ENCODE measurements at regions not wholly inside any gene's neighbourhood (a gene's known extent, or its start where the extent isn't known, plus 50 kb on each side); places are given as distances from the start of the nearest gene placed in this dataset.

DNA sequence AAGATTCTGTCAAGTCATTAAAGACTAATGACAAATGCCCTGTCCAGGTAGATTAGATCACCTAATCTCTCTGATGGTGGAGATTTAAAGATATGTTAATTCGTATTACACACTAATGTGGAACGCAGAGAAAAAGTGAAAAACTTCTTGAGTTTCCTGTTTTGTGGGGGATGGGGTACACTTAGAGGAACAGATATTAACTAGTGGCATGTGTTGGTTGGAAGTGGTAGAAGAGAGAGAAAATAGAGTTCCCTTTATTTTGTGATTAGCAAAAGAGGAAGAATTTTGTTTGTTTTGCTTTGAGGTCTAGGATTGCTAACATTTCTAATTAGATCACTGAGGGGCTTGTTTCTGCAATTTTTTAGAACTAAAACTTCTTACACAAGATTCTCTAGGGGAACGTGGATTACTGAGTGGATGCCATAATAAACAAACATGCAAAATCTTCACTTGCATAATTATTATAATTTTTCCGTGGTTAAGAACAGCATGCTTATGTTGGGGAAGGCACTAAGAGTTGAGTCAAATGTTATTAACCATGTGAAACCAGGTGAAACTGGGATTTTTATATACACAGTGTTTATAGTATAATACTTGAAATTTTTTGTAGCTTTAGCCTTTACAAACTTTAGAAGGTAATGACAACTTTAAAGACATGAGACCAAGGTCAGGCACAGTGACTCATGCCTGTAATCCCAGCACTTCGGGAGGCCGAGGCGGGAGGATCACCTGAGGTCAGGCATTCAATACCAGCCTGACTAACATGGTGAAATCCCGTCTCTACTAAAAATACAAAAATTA lies 97.4 kb upstream of the STK17B start:
- no peaks in the 10 kb centered on the region for H3K9me3 Mint-ChIP-seq (ENCODE audit: unreplicated experiment)
- no peak overlapping the region for H3K4me3 Mint-ChIP-seq (ENCODE audit: unreplicated experiment)
- peak overlapping the region; percentile 55 for H3K27ac Mint-ChIP-seq (ENCODE audit: unreplicated experiment)
- no peak for DNase-seq (ENCODE audit: extremely low spot score, unreplicated experiment)
- H3K27me3 Mint-ChIP-seq (ENCODE audit: unreplicated experiment): no peaks in the 10 kb centered on the region
- peaks cover 10% of the 10 kb centered on the region for H3K36me3 Mint-ChIP-seq (ENCODE audit: unreplicated experiment)
- peaks cover 52% of the 10 kb centered on the region for H3K4me1 Mint-ChIP-seq (ENCODE audit: unreplicated experiment)
- TF ChIP-seq, protein P1, sequence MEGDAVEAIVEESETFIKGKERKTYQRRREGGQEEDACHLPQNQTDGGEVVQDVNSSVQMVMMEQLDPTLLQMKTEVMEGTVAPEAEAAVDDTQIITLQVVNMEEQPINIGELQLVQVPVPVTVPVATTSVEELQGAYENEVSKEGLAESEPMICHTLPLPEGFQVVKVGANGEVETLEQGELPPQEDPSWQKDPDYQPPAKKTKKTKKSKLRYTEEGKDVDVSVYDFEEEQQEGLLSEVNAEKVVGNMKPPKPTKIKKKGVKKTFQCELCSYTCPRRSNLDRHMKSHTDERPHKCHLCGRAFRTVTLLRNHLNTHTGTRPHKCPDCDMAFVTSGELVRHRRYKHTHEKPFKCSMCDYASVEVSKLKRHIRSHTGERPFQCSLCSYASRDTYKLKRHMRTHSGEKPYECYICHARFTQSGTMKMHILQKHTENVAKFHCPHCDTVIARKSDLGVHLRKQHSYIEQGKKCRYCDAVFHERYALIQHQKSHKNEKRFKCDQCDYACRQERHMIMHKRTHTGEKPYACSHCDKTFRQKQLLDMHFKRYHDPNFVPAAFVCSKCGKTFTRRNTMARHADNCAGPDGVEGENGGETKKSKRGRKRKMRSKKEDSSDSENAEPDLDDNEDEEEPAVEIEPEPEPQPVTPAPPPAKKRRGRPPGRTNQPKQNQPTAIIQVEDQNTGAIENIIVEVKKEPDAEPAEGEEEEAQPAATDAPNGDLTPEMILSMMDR (IDR thresholded peaks at IDR 0.05): no peak

DNA sequence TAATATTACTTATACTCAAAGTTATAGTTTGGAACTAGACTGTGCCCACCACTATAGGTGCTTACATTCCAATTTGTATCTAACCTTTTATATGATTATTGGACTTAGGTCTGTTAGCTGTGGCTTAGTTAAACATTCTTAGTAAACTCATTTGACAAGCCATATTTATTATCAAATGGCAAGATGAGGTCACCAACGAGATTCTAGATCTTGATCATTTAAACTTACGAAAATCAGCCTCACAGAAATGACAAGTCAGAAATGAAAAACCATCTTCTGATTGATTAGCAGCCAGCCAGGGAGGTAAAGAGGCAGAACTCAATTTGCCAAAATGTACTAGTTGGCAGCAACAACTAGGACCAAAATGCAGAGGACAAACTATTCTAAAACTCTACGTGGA lies 100.4 kb upstream of the STK17B start:
- TF ChIP-seq, protein P1 (IDR thresholded peaks at IDR 0.05): no peak
- no peak overlapping the region for H3K27ac Mint-ChIP-seq (ENCODE audit: unreplicated experiment)
- no peak overlapping the region for H3K4me3 Mint-ChIP-seq (ENCODE audit: unreplicated experiment)
- H3K36me3 Mint-ChIP-seq (ENCODE audit: unreplicated experiment): peaks cover 10% of the 10 kb centered on the region
- peaks cover 70% of the 10 kb centered on the region for H3K4me1 Mint-ChIP-seq (ENCODE audit: unreplicated experiment)
- no peaks in the 10 kb centered on the region for H3K27me3 Mint-ChIP-seq (ENCODE audit: unreplicated experiment)
- DNase-seq (ENCODE audit: extremely low spot score, unreplicated experiment): no peak
- H3K9me3 Mint-ChIP-seq (ENCODE audit: unreplicated experiment): no peaks in the 10 kb centered on the region

DNA sequence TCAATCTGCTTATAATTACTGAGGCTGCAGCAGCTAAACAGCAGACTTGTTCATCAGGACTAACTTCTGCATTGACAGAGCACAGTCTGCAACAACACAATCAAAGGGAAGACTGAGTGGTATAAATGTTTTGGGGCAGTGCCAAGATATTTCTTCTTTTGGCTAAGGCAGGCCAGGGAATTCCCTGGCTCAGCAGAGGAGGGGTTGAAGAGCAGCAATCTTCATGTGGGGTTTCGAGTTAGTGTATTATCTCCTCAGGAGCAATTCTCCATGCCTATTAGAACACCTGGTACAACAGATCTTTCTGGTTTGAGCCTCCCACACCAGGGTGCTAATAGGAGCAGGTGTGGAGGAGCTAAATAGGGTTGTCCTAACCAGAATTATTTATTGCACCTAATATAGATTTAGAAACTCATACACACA lies 103.0 kb upstream of the STK17B start:
- H3K27ac Mint-ChIP-seq (ENCODE audit: unreplicated experiment): peak overlapping the region; percentile 85
- no peak for DNase-seq (ENCODE audit: extremely low spot score, unreplicated experiment)
- H3K4me3 Mint-ChIP-seq (ENCODE audit: unreplicated experiment): no peak overlapping the region
- H3K27me3 Mint-ChIP-seq (ENCODE audit: unreplicated experiment): no peaks in the 10 kb centered on the region
- TF ChIP-seq, protein P1 (IDR thresholded peaks at IDR 0.05): no peak
- H3K4me1 Mint-ChIP-seq (ENCODE audit: unreplicated experiment): peaks cover 58% of the 10 kb centered on the region
- H3K9me3 Mint-ChIP-seq (ENCODE audit: unreplicated experiment): peaks cover 3% of the 10 kb centered on the region
- H3K36me3 Mint-ChIP-seq (ENCODE audit: unreplicated experiment): peaks cover 13% of the 10 kb centered on the region

DNA sequence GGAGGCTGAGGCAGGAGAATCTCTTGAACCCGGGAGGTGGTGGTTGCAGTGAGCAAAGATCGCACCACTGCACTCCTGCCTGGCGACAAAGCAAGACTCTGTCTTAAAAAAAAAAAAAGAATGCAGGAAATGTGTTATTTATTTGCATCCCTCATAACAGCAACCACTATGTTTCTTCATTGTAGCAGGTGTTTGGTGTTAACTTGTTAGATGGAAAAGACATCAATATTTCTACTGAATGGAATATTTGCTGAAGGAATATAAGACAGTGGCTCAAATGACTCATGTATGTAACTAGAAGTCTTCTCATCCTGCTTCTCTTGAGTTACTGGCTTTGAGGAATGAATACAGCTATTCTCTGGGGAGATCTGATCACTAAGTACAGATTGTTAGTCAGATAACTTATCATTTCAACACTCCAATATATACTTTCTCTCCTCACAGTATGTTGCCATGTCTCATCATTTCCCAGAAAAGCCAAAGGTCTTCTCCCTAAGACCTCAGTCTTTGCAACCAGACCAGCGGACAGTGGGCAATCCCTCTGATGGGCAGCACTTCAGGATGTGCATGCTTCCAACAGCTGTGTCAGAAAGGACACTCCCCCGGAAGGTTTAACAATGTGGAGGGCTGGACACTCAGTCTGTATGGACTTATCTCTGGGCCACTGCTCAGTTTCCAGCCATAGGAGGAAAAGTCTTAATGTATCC lies 104.4 kb upstream of the STK17B start:
- no peak for DNase-seq (ENCODE audit: extremely low spot score, unreplicated experiment)
- Mint-ChIP-seq H3K4me3 (ENCODE audit: unreplicated experiment) (no peak overlapping the region), H3K27me3 (ENCODE audit: unreplicated experiment) (no peaks in the 10 kb centered on the region), H3K9me3 (ENCODE audit: unreplicated experiment) (peaks cover 10% of the 10 kb centered on the region), H3K36me3 (ENCODE audit: unreplicated experiment) (peaks cover 9% of the 10 kb centered on the region), H3K27ac (ENCODE audit: unreplicated experiment) (peak overlapping the region; percentile 16), H3K4me1 (ENCODE audit: unreplicated experiment) (peaks cover 57% of the 10 kb centered on the region)
- TF ChIP-seq, protein P1 (IDR thresholded peaks at IDR 0.05): no peak

DNA sequence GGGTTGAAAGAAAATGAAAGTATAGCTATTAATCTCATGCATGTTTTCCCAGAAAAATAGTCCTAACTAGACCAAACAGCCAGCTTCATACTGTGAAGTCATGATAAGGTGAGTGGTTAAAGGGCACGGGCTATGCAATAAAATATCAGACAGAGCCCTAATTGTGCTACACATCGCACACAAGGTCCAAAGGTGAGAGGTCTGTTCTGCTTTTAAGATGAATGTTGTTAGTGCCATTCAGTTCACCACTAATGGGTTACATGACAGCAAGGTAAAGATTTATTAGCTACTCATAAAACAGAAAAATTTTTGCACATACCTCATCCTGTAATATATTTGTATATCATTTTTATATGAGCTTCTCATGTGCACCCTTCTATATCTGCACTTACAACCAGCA lies 105.0 kb upstream of the STK17B start:
- H3K4me1 Mint-ChIP-seq (ENCODE audit: unreplicated experiment): peaks cover 57% of the 10 kb centered on the region

More for the DNA sequence above, 105.0 kb upstream of the STK17B start:
- no peak for DNase-seq (ENCODE audit: extremely low spot score, unreplicated experiment)
- H3K27ac Mint-ChIP-seq (ENCODE audit: unreplicated experiment): peak overlapping the region; percentile 16
- peaks cover 10% of the 10 kb centered on the region for H3K9me3 Mint-ChIP-seq (ENCODE audit: unreplicated experiment)
- no peaks in the 10 kb centered on the region for H3K27me3 Mint-ChIP-seq (ENCODE audit: unreplicated experiment)
- H3K36me3 Mint-ChIP-seq (ENCODE audit: unreplicated experiment): peaks cover 9% of the 10 kb centered on the region
- H3K4me3 Mint-ChIP-seq (ENCODE audit: unreplicated experiment): no peak overlapping the region
- TF ChIP-seq, protein P1 (IDR thresholded peaks at IDR 0.05): no peak
